GM21526 (cell line): ENCODE measurements at regions not wholly inside any gene's neighbourhood (a gene's known extent, or its start where the extent isn't known, plus 50 kb on each side); places are given as distances from the start of the nearest gene placed in this dataset.
"Not testable (repeated sequence)": the region's sequence is repeated elsewhere in the genome, so short reads cannot be mapped to it uniquely, and the experiment has no call there.

Experiments used
- ATAC-seq: cut with Tn5 transposase; IDR thresholded peaks from one replicate; pipeline ENCODE4 v1.9.1; 2021; ENCODE audit warnings: moderate library complexity; ENCODE audit not compliant: unreplicated experiment, low FRiP score

DNA sequence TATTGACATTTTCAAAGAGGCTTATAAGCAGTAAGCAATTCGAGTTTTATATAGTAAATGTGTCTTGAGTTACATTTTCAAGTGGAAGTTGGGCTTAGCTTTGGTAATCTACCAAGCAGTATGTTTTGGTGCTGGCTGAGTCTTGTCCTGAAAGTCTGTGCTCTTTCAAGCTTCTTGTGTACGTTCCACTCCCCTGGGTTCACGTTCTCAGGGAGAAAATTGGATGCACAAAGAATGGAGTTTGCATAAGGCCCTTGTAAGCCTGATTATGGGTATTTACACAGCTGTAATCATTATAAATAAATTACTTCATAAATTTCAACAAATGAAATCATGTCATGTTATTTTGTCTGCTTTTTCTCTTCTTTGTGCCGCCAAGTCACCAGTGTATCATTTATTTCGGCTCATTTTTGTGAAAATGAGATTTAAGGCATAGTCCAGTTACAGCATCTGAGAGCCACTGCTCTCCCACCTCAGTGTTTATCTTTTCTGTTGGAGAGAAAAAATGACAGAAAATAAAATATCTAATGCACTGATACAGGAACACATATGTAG is 262.5 kb downstream of the BTBD3 start:
- ATAC-seq, result no peak

DNA sequence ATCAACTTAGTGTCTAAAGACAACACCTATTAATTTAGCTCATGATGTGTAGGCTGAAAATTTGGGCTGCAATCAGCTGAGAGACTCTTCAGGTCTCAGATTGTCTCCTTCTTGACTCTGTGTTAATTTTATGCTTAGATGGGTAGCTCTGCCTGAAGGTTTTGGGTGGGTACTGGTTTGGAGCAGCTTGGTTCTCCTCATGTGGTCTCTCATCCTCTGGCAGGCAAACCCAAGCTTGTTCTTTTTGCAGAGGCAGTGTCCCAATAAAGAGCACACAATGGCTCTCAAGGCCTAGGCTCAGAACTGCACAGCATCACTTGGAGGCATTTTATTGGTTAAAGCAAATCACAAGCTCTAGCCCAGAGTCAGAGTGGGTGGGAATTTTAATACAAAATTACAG is 280.6 kb downstream of the BTBD3 start:
- no peak for ATAC-seq

DNA sequence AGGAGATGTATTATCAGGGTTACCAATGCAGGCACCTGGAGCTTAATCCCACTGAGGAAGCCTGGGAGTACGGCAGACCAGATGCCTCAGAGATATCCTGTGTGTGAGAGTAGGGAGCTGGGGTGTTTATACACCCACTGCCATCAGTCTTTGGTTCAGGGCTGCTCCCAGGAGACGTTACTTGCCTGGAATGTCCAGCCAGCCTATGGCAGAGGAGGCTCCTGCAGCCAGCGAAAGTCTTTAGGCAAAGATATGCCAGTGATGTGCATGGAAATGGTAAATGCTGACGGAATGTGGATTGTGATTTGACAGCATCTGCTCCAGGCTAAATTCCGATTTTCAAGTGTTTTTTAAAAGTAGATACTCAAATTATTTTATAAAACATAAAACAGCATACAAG is 282.0 kb downstream of the BTBD3 start:
- no peak for ATAC-seq

DNA sequence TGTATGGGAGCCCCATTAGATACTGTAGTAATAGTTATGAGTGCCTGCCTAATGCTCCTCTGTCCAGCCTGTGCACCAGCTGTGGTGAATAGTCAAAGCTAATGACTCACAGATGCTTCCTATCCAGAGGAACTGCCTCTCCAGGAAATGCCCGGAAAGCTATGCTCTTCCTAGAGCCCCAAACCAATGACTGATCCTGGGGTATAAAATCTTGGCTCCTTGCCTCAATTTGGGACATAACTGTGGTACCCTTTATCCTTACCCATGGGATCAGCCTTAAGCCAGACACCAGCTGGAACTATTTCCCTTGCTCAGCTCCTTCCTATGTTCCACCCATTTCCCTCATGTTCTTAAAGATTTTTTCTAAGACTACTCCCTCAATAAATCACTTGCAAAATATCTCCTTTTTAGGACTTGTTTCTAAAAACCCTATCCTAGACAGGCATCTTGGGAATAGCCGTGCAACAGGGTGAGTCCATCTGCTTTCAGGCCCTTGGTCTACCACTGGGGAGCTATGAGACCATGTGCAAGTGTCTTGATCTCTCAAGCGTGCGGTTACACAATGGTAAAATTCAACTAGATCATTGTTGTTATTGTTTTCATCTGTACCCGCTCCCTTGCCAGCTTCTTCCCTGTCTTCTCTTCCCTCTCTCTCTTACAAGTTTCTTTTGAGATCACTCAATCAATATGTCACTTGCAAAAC is 283.7 kb downstream of the BTBD3 start:
- ATAC-seq, result no peak

DNA sequence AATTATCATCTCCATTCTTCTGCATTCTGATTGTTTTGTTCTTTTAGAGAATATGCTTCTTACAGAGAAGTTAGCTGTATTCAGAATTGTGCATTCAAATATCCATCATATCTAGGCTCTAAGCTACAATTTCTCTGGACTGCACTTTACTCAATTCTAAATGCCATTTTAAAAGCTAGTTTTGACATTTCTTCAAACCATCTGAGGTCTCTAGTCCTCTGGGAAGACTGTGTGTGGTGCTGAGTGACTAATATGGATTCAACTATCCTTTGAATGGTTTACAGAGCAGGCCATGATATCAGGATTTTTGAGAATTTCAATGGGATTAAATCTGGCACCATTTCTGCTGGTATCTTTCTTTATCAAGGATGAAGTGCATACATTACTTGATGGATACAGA is 285.7 kb downstream of the BTBD3 start:
- ATAC-seq, result no peak

DNA sequence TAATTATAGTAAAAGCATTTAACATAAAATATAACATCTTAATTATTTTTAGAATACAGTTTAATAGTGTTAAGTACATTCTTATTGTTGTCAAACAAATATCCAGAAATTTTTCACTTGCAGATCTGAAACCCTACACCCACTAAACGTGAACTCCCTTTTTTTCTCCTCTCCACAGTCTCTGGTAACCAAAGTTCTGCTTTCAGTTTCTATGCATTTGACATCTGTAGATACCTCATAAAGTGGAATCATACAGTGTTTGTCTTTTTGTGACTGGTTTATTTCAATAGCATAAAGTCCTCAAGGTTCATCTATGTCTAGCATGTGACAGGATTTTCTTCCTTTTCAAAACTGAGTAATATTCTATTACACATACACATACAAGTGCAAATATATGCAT is 286.3 kb downstream of the BTBD3 start:
- ATAC-seq, result no peak

DNA sequence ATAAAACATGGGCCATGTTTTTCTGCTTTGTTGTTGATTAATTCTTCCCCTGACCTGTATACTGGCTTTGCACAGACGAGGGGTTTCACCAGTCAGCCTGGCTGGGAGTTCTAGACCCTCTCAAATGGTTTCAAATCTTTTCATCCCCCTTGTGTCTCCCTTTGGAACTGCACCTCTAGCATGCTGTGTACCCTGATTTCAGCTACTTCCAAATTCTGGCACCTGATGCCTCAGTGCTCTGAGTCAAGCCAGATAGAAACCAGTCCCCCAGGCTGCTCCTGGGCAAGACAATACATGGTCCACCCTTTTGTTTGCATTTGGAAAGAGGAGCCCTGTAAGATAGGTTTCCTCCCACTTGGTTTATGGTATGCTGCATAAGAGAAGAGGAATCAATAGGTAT is 290.2 kb downstream of the BTBD3 start:
- ATAC-seq, result no peak

DNA sequence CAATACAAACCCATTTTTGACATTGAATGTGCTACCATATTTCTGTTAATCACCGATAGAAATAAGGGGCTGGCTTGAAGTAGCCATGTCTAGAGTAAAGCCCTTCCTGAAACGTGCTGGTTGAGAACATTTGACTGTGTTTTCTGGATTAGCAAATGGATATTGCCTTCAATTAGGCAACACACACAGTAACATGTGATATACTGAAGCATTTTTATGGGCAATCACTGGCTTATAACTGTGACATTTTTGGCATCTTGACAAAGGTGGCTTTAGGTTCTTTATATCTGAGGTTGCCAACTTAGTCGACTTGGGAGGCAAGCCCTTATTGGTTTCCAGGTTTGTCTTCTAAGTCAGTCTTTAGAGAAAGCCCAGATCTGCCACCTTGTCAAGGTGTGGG is 292.9 kb downstream of the BTBD3 start:
- no peak for ATAC-seq

DNA sequence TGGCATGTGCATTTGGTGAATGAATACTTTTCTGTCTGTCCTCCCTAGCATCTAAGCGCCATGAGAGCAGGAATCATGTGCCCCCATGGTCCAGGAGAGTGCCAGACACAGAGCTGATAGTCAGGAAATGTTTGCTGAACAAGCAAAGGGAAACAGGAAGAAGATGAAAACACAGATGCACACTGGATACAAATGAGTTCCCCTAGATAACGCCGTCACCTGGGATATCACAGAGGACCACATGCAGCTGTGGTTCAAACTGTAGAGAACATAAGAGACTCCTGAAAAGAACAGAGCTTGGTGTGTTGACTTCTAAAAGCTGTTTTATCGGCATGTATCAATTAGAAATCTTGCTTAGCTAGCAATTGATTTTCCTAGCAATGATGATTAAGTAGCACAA is 293.7 kb downstream of the BTBD3 start:
- no peak for ATAC-seq

DNA sequence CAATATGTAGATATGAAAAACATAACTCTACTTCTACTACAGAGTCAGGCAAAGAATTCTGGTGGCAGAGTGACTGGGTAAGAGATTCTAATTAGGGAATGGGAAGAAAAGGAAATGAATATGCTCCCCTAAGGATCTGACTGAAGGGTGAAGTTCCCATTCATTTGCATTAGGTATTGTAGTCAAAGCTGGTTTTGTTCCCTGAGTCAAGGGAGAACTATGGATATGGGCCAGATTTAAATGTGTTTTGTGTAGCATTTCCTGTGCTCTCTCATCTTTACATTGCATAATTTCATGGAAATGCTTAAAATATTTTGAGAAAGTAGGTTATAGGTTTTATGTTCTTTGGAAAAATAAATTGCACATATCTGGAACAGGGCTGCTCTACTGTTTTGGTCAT is 299.7 kb downstream of the BTBD3 start:
- ATAC-seq, result no peak

DNA sequence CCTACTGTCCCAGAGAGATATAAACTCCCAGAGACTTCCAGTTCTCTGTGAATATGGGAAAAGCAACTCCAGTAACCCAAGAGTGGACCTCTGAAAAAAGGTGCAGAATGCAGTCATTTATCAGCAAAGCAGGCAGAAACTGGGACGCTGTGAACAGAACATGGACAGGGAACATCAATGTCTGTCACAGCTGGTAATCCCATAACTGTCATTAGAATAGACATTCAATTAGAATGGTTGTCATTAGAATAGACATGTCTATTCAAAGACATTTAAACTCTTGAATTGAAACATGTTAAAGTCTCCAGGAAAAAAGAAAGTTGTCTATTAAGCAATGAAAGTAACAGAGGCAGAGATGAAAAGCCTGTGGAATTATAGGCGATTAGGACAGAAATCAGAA is 302.1 kb downstream of the BTBD3 start:
- ATAC-seq, result no peak

DNA sequence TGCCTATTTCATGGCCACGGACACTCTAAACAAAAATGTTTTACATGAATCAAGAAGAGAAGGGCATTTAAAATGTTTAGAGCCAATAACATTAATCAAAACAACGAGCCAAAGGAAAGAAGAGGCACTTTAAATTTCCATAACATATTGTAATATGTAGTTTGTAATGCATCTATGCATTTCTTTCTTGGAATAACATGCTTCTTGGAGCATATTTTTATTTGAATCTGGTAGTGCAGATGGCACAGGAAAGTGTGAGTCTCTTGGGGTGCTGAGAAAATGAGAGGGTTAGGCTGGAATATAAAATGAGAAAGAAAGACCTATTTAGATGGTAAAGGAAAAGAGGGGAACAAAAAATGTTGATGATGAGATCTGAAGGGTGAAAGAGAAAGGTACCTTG is 305.4 kb downstream of the BTBD3 start:
- no peak for ATAC-seq

DNA sequence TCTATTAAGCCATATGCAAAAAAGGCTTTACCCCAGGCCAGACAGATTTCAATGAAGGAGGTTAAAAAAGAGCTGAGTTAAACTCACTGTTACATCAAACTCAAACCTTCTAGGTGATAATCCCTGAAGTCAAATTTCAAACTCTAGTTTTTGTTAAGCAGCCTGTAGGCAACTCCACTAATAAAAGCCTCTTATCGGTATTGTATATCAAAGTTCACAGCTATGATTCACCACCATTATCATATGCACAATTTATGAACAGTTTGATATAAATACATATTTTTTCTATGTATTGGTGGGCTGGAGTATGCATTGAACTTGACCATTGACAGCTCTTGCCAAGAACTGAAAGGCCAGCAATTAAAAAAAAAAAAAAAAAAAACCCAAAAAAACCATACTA is 308.2 kb downstream of the BTBD3 start:
- no peak for ATAC-seq

DNA sequence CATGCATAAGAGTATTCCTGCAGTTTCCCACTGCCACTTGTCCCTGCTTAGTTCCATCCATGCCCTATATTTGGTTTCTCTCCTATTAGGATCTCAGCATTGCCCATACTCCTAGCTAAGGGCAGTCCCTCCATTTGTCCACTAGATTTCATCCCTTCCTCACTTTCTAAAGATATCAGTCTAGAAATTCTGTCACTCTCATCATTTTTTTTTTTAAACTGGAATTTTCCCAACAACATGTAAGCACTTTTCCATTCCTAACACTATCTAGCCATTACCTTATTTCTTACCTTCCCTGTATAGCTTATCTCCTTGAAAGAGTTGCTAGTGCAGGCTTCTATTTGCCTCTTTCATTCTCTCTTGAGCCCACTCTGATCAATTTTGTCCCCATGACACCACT is 312.2 kb downstream of the BTBD3 start:
- ATAC-seq, result no peak

DNA sequence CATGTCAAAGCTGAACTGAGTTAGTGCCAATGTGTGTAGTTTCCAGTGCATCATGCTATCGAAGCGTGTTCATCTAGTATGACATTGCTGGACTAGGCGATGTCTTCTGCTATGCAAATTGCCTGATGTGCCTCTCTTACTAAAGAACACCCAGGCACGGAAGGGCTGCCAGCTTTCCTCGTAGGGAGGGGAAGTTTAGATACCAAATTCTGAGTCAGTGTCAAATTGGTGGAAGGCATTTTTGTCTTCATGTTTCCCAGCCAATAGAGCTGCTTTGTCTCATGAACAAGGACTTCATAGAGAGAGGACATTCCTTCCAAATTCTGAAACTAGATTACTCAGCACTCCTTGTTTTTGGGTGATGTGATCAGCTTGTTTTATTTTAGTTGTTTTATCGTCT is 320.1 kb downstream of the BTBD3 start:
- ATAC-seq, result no peak

DNA sequence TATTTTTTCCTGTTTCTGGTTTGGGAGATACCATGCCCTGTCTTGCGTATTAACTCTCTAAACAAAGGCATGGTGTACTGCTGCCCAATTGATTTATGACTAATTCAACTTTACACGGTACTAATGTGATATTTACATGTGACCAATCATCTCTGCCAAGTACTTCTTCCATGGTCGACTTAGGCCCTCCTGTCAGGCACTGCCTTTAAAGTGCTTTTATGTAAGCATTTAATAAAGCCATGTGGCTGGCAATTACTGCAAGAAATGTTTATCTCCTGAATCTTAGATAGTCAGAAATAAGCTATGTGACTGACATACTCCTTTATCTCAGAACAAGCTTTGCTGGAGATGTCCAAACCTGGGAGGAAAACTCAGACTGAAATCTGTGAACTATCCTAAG is 323.4 kb downstream of the BTBD3 start:
- no peak for ATAC-seq

DNA sequence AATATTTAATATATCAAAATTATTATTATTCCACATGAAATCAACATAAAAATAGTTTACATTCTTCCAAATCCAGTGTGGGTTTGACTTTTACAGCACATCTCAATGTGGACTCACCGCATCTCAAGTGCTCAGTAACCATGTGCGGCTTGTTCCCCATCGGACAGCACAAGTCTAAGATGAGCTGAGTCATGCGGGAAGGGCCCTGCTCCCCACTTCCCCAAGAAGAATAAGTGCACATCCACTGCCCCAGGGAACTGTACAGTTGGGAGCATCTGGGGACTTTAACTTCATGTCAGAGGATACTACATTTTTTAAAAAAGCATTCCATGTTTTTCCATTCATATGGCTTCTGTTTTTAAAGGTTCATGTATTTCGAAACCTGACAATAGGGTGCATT is 325.6 kb downstream of the BTBD3 start:
- no peak for ATAC-seq

DNA sequence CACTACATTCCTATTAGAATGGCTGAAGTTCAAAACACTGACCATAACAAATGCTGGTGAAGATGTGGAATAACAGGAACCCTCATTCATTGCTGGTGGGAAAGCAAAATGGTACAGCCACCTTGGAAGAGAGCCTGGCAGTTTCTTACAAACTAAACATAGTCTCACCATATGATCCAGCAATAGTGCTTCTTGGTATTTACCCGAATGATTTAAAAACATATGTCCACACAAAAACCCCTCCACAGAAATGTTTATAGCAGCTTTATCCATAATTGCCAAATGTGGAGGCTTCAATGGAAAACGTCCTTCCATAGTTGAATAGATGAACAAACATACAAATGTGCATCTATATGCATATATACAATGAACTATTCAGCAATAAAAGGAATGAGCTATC is 330.8 kb downstream of the BTBD3 start:
- ATAC-seq, result no peak

DNA sequence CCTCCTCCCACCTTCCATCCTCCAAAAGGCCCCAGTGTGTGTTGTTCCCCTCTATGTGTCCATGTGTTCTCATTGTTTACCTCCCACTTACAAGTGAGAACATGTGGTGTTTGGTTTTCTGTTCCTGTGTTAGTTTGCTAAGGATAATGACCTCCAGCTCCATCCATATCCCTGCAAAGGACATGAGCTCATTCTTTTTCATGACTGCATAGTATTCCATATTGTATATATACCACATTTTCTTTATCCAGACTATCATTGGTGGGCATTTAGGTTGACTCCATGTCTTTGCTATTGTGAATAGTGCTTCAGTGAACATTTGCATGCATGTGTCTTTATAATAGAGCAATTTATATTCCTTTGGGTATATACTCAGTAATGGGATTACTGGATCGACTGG is 333.0 kb downstream of the BTBD3 start:
- ATAC-seq, result not testable (repeated sequence)

DNA sequence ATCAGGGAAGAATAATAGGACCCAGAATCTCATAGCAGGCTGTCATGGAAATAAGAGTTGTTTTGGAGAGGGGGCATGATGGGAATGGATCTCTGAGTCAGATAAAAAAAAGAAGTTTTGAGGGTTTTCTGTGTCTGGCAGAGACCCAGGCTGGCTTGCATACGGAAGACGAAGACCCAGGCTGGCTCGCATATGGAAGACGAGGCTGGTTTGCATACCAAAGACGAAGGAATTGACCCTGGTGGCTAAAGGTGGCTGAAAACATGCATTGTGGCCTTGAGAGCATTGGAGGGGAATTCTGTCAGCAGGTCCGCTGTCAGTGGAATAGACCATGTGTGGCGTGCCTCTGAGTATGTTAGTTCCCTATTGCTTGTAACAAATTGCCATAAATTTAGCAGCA is 335.1 kb downstream of the BTBD3 start:
- no peak for ATAC-seq

DNA sequence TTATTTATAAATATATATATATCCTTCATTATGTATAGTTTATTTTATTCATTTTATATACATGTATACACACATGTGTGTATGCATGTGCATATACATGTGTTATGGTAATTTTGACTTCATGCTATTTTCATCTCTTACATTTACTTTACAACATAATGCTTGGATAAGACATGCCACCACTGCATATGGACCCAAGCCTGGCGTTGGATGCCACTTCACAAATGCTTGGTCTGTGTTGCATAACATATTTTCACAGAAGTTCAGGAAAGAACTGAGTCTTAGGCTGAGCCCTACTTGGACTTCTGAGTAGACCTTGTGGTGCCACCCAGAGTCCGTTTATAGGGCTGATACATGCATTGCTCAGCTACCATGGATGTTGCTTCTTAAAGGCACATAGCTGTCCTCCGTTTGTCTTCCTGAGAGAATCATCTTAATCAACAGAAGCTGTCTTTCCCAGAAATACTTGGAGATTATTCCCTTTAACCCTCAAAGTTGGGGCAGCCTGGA is 337.8 kb downstream of the BTBD3 start:
- no peak for ATAC-seq

DNA sequence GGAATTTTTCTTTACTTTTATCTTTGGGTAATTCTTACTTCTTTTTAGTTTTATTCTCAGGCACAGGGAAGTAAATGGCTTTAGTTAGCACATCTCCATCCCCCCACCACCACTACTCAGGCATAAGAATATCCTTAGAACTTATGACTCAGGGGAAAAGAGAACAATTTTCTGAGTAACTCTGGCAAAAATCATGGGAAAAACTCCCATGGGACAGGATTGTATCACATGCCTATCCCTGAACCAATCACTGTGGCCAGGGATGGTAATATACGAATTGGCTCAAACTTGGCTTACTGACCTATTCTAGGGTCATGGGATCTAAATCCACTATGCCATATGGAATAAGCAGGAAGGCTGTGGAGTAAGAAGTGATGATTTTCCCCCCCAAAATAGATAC is 339.1 kb downstream of the BTBD3 start:
- ATAC-seq, result no peak

DNA sequence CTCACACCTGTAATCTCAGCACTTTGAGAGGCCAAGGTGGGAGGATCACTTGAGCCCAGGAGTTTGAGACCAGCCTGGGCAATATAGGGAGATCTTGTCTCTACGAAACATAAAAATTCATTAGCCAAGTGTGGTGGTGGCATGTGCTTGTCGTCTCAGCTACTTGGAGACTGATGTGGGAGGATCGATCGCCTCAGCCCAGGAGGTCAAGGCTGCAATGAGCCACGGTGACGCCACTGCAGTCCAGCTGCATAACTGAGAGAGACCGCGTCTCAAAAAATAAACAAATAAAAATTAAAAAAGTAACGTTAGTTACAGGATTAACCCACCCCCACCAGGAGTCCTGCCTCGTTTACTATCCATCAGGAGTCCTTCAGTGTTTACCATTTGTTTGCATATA is 345.1 kb downstream of the BTBD3 start:
- no peak for ATAC-seq
